Activated gamma-delta T cell treated with Interleukin-2 at 50 U/mL for 16 hours (primary cell): ENCODE measurements at regions not wholly inside any gene's neighbourhood (a gene's known extent, or its start where the extent isn't known, plus 50 kb on each side); places are given as distances from the start of the nearest gene placed in this dataset.
"Not testable (repeated sequence)": the region's sequence is repeated elsewhere in the genome, so short reads cannot be mapped to it uniquely, and the experiment has no call there.

ENCODE experiments used
- DNase-seq: peaks from one replicate; pipeline ENCODE4 v3.0.0-alpha.2; 2020

- DNase-seq: no peak
Measured at GRCh38 chr11:116403794-116404461, 368.9 kb downstream of the BUD13 start.

DNA sequence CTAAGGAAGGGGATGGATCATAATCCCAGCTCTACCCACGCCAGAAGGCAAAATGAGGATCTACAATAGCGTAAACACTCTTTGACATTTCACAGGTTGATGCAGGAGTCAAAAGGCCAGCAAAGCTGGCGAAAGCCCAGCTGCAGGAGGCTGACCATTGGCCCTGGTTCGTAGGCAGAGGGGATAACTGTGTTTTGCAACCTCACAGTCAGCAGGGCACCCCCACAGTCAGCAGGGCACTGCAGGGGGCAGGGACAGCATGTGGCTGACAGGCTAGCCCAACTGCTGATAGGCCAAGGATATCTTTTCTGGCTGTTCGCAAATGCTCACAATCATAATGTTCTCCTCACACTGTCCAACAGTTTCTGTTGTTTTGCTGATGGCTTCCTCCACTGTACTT lies 372.7 kb downstream of the BUD13 start:
- no peak for DNase-seq

DNA sequence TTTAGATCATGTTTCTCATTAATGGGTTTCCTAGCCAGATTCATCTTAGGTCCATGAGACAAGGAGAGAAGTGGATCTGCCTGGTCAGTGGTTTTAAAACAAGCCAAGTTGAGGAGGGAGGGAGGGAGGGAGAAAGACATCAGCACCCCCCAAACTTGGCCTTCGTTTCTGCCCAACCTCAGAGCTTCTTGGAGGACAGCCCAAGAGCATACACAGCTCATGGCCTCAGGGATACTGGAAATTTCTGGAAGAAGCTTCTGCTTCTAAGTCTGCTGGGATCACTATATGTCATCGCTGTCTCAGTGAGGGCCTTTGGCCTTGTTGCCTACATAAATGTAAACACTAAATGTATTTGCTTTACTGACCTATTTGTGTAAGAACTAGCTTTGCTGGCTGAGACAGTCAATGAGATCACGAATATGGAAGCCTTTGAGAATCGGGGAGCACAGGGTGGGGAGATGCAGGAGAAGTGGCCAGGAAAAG lies 375.1 kb downstream of the BUD13 start:
- no peak for DNase-seq

GRCh38 chr11:116396331-116396730 lies 376.5 kb downstream of the BUD13 start:
- DNase-seq: no peak

DNA sequence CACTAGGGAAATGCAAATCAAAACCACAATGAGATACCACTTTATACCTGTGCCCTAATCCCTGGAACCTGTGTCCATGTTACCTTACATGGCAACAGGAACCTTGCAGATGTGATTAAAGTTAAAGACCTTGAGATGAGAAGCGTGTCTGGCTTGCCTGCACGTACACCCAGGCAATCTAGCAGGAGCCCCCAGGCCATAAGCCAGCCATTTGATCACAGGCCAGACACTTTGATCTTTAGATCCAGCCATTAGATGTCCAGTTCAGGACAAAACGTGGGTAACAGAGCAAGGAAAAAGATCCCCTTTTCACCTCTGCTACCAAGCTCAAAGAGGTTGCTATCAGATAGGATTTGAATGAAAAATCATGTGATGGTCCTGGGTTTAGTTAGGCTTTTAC lies 378.8 kb downstream of the BUD13 start:
- no peak for DNase-seq

DNA sequence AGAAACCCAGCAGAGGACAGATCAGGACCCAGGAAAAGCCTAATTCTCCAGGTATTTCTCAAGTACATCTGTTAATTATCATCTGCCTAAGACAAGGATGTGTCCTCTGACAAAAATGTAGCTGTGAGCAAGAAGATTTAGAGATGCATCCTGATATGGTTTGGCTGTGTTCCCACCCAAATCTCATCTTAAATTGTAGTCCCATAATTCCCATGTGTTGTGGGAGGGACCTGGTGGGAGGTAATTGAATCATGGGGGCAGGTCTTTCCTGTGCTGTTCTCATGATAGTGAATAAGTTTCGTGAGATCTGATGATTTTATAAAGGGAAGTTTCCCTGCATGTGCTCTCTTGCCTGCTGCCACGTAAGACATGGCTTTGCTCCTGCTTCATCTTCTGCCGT lies 381.8 kb downstream of the BUD13 start:
- no peak for DNase-seq

DNA sequence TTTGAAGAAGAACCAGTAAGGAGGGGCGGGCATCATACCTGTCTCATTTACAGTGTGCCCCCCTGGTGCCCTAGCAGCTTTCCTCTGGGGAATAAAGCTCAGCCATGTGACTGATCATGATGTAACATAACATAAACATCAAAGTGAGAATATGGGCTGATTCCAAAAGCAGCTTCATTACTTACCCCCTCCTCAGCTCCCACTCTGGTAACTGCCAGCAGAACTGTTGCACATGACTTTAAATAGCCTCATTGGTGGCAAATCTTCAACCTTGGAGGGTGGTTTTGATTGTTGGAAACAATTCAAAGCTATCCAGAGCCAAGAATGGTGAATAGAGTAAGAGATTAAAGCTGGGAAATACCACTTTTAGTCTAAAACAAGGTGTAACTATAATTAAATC lies 384.6 kb downstream of the BUD13 start:
- DNase-seq: no peak

GRCh38 chr11:116387641-116388040 lies 385.1 kb downstream of the BUD13 start:
- no peak for DNase-seq

GRCh38 chr11:116386118-116386699 lies 386.6 kb downstream of the BUD13 start:
- DNase-seq: no peak

DNA sequence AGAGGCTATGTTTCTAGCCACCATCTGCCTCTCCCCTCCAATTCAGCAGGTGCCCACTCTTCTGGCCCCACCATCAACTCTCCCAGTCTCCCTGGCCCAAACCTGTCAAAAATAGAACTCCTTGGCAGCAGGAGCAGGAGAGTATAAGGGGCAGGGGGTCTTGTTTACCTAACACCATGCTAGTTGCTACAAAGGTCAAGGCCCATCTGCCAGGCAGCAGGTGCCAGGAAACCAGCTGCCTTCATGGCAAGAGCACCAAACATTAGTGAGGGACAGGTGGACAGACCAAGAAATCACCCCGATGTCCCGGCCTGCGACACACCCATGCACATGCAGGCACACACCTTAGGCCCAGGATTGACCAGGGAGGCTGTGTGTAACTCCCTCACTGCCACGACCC lies 387.9 kb downstream of the BUD13 start:
- DNase-seq: no peak

- DNase-seq: no peak
Measured at GRCh38 chr11:116384407-116384806, 388.4 kb downstream of the BUD13 start.

- no peak for DNase-seq
Measured at GRCh38 chr11:116379185-116379828, 393.5 kb downstream of the BUD13 start.

- no peak for DNase-seq
Measured at GRCh38 chr11:116376547-116376946, 396.2 kb downstream of the BUD13 start.

- DNase-seq: no peak
Measured at GRCh38 chr11:116376054-116376453, 396.7 kb downstream of the BUD13 start.

- DNase-seq: no peak
Measured at GRCh38 chr11:116375221-116375620, 397.6 kb downstream of the BUD13 start.

DNA sequence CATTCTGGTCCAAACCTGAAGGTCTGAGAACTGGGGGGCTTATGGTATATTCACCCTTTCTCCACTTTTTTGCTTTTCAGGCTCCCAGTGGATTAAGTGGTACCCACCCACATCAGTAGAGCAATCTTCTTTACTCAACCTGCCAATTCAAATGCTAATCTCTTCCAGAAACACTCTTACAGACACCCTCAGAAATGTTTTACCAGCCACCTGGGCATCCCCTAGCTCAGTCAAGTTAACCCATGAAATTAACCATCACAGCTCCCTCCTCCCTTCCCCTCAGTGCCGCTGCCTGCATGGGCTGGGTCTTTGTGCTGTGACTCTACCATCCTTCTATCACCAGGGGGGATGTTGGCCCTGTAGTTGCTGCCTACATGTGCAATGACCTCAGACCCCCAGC lies 398.7 kb downstream of the BUD13 start:
- DNase-seq: no peak

- DNase-seq: no peak
Measured at GRCh38 chr11:116373104-116373944, 399.5 kb downstream of the BUD13 start.

DNA sequence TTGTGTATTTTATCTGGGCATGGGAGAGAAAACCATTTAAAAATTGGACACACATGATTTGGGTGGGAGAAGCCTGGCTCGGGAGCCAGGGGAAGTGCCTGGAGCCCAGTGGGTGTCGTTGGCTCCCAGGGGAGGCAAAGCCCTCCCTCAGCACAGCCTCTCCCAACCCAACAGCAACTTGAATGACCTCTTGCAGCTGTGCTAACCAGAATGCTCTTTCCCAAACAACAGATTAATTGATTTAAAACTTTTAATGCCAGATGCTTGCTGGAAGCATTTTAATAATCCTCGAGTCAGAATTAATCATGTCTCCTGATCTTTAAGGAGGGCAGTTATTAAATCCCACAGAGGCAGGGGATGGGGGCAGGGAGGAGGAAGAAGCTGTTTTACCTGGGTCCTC lies 401.6 kb downstream of the BUD13 start:
- no peak for DNase-seq

- no peak for DNase-seq
Measured at GRCh38 chr11:116368784-116369183, 404.0 kb downstream of the BUD13 start.

DNA sequence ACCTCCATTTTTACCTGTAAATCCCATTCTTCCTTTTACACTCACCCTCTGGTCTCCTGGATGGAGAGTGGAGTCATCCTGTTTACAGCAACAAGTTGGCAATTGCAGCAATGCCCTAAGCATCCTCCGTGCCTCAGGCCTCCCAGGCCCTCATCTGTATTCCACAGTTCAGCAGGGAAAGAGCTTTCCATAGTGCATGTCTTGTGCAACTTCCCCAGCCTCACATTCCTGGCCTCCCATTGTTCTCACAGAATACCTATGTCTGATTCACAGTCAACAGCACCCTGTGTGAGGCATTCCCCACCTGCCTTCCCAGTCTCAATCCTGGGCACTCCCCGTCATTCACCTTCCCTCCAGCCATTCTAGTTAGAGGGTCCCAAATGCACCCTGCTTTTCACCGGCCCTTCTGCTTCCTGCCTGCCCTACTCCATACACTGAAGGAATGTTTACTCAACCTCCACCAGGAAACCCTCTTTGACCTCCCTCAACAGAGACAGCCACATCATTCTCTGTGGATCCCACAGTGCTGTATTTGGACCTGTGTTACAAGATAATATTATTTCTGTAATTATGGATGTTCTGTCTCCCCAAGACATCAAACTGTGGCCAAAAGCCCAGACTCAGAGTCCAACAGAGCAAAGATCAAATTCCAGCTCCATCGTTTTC lies 405.7 kb downstream of the BUD13 start:
- no peak for DNase-seq

DNA sequence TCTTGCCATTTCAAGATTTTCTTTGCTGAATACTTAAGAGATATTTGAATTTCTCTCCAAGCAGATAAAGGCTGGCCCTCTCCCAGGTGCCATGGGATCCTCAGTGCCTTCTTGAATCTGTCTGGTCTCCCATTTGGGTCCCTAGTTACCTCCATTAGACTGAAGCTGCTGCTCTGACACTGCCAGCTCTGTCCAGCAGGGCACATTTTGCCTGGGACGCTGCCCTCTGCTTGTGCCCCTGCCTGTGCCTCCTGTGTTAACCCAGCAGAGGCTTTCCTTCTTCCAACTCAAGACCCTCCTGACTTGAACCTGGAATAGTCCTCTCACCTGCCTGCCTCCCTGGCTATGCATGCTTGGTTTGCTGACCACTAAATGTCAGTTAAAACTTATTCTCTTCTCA lies 406.3 kb downstream of the BUD13 start:
- DNase-seq: no peak

DNA sequence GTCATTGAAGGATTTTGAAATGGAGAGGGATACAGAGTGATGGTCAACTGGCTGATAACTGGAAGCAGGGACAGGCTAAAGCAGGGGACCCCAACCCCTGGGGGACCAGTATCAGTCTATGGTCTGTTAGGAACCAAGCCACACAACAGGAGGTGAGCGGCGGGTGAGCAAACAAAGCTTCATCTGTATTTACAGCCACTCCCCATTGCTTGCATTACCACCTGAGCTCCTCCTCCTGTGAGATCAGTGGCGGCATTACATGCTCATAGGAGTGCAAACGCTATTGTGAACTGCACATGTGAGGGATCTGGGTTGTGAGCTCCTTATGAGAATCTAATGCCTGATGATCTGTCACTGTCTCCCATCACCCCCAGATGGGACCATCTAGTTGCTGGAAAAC lies 407.9 kb downstream of the BUD13 start:
- DNase-seq: not testable (repeated sequence)

DNA sequence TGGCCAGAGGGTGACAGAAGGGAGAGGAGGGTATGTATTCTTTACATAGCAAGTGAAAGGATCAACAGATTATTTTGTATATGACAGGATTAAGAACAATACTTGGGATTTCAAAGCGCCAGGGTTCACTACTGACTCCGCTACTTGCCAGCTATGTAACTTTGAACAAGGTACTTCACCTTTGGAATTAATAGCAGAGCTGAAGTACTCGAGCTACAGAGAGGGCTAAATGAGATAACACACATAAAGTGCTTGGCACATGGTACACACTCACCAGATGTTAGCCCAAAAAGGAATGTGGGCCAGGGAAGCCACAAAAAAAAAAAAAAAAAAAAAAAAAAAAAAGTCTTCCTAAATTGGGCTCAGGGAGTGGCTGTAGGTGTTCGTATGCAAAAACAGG lies 408.4 kb downstream of the BUD13 start:
- DNase-seq: no peak
